NCI-H774 (cell line): ENCODE measurements at regions not wholly inside any gene's neighbourhood (a gene's known extent, or its start where the extent isn't known, plus 50 kb on each side); places are given as distances from the start of the nearest gene placed in this dataset.
"Not testable (repeated sequence)": the region's sequence is repeated elsewhere in the genome, so short reads cannot be mapped to it uniquely, and the experiment has no call there.

Source experiments
- DNase-seq: peaks from one replicate; lab custom pipeline; 2025; lab: John Stamatoyannopoulos, UW

- not testable (repeated sequence) for DNase-seq
Measured at GRCh38 chr1:209173796-209174195, 409.7 kb upstream of the CAMK1G start.

- DNase-seq = no peak
Measured at GRCh38 chr1:209176866-209177430, 406.6 kb upstream of the CAMK1G start.

- DNase-seq = no peak
Measured at GRCh38 chr1:209183195-209183594, 400.3 kb upstream of the CAMK1G start.

- no peak for DNase-seq
Measured at GRCh38 chr1:209187589-209187988, 395.9 kb upstream of the CAMK1G start.

- no peak for DNase-seq
Measured at GRCh38 chr1:209190591-209191261, 392.8 kb upstream of the CAMK1G start.

GRCh38 chr1:209191262-209191634, 392.3 kb upstream of the CAMK1G start:
- DNase-seq = no peak

DNA sequence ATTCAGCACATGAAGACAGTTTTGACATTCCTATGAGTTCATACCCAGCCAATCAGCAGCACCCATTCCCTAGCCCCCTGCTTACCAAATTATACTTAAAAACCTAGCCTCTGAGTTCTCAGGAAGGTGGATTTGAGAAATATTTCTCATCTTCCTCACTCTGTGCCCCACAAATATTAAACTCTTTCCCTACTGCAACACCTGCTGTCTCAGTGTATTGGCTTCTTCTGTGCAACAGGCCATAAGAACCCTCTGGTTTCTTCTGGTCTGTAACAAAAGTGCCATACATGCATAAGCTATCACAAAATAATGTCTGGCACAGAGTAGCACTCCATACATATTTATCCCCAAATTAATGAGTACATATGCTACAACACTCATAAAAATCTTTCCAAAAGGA, 387.4 kb upstream of the CAMK1G start:
- no peak for DNase-seq

- DNase-seq = no peak
Measured at GRCh38 chr1:209198961-209199750, 384.4 kb upstream of the CAMK1G start.

DNA sequence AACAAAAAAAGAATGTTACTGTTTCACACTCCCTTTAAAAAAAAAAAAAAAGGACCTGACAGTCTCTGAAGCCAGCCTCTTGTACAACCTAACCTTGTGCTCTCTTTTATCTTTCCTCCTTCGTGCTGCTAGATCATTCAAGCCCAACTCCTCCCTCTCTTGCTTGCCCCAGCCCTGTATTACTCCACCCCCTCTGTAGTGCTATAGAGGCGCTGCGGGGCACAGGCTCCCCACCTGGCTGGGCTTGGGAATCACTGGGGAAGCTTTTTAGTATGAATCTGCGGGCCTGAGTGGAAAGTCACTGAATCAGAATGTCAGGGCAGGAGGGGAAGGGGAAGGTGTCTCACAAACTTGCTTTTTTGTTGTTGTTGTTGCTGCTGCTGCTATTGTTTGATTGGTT, 383.7 kb upstream of the CAMK1G start:
- no peak for DNase-seq

- DNase-seq = not testable (repeated sequence)
Measured at GRCh38 chr1:209202321-209202720, 381.2 kb upstream of the CAMK1G start.

DNA sequence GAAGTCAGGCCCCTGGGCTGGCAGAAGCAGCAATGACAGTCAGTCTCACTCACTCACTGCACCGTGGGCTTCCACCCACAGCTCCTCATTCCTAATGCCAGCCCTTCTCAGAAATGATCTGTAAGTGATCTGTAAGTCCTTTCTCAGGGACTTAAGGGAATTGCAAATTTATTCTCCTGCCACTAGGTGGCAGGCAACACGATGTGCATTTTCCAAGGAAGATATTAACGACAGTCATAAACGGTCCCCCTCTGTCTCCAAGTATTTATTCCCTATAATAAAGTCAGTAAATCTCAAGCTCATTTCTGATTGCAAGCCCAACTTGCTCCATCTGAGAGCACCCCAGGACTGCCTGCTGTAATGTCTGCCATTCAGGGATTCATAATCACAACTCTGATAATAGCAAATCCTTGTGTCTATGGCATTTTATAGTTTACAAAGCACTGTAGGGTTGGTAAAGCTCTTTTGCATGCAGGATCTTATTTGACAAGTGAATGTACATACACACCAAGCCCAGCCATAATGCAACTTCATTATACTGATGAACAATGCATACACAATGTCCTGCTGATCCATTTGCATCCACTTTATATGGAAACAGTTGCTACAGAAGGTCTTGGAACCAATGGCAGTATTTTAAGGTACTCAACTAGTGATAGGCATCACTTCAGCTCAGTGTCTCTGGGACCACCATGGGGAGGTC, 380.5 kb upstream of the CAMK1G start:
- peak; percentile 62 for DNase-seq

DNA sequence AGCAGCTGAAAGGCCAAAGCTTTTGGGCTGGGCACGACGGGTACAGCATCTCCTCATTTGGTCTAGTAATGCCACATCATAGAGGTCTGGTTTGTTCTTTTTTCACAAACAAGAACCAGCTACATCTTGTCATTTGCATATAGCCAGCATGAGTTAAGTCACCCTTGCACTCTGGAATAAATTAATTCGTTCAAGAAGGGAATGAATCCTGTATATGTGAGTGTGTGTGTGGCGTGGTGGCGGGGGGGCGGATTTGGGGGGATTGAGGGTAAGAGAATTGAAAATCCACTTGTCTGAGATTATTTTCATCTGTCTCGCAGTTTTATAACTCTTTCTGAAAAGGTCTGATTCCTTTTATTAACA, 380.0 kb upstream of the CAMK1G start:
- no peak for DNase-seq

GRCh38 chr1:209205039-209205438, 378.5 kb upstream of the CAMK1G start:
- no peak for DNase-seq

DNA sequence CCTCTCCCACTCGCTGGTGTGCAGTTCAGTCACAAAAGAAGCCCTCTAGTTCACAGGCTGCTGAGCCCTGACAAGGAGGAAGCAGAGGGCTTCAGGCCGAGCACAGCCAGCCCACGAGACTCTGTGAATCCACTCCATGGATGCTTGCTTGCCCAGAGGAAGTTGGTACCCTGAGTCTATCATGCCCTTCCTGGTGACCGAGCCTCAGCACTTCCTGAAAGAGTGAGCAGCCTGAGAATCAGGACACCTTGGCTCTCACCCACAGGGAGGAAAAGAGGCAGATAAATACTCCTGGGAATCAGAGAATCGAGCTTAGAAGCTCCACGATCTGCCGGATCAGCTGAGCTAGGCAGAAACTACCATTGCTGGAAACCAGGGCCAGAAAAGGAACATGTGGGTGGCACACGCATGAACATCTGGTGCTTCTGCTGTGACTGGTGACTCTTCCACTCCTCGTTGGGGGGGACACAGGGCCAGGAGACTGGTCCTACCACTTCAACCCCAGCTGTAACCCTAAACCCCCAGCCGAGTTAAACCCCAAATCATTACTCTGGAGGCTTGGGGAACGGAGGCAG, 376.3 kb upstream of the CAMK1G start:
- DNase-seq = no peak

GRCh38 chr1:209207701-209208286, 375.7 kb upstream of the CAMK1G start:
- peak; percentile 71 for DNase-seq

GRCh38 chr1:209208648-209209047, 374.9 kb upstream of the CAMK1G start:
- DNase-seq = no peak

- DNase-seq = no peak
Measured at GRCh38 chr1:209213989-209214388, 369.5 kb upstream of the CAMK1G start.

- no peak for DNase-seq
Measured at GRCh38 chr1:209215826-209216225, 367.7 kb upstream of the CAMK1G start.

- DNase-seq = no peak
Measured at GRCh38 chr1:209218113-209218512, 365.4 kb upstream of the CAMK1G start.

- DNase-seq = no peak
Measured at GRCh38 chr1:209218981-209219380, 364.5 kb upstream of the CAMK1G start.

DNA sequence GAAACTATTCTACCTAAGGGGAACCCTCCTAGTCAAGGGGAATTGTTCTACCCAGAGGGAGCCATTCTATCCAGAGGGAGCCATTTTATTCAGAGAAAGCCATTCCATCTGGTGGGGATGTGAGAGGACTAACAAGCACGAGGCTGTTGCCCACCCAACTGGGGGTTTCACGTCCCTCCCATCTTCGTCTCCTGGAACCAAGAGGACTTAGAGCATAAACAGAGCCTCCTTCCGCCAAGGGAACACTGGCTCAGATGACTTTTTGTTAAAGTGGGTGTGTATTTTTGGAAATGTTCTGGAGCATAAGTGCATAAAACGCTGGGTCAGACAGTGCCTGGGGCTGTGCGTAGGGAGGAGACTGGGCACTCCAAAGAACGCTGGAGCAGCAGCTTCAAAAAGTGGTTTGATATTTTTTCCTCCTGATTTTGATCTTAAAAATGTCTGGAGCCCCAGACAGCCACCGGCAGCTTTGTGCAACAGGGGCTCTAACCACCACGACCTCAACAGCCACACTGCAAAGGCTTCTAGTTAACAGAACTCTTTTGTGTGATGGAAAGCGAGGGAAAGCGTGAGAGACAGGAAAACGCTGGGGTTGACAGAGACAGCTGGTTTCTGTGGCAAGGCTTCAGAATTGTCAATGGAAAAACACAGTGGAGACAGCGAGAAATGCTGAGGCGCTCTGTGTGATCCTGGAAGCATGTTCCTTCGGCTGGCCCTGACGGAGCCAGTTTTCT, 363.6 kb upstream of the CAMK1G start:
- DNase-seq = no peak
